Hypothalamus (tissue), 51 donors: ENCODE measurements at regions not wholly inside any gene's neighbourhood (a gene's known extent, or its start where the extent isn't known, plus 50 kb on each side); places are given as distances from the start of the nearest gene placed in this dataset.
A peak's percentile ranks its signal among the peaks of the same experiment; 100 is the strongest.

Source experiments
- DNase-seq, 51 donors: peaks; one replicate each; lab custom pipeline; 2025; lab: John Stamatoyannopoulos, UW

DNA sequence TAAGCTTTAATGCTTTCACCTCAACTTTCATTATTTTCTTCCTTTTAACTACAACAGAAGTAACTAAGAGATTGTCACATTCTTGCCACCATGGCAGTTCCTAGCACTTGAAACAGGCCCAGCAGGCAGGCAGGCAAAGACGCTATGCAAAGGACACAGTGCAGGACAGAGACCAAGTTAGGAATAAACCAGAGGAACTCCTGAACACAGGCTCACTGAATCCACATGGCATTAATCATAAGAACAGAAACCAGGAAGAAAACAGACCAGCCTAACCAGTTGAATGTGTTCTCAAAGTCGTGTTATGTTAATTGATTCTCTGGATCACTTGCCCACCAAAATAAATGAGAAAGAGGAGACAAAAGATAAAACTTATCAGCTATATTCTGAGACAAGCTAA, 397.6 kb downstream of the TBL1XR1 start:
- DNase-seq, result no peak

DNA sequence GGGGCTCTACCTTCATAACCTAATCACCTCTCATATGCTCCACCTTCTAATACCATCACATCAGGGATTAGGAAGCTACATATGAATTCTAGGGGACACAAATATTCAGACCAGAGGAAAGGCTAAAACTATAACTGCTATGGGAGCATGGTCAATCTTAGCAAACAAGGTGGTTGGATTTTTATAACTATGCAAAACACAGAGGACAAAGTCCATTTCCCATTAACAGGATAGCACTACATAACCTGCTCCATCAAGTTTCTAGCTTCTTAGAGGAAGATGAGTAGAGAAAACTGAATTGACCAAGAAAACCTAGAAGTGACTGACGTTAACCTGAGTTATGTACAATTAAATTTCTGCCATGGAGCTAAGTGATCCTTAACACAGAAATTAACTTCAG, 398.6 kb downstream of the TBL1XR1 start:
- DNase-seq, result no peak

DNA sequence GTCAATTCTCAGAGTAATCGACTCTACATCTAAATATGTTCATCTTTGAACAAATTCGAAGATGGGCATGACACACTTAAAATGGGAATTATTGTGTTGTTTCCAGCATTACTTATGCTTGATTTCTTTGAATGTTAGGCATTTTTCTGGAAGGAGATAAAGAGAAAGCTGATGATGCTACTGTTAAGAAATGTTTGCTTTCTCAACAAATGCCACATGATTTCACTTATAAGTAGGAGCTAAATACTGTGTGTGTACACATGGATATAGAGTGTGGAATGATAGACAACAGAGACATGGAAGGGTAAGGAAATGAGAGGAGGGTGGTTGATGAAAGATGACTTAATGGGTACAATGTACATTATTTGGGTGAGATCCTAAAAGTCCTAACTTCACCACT, 400.9 kb downstream of the TBL1XR1 start:
- DNase-seq, result no peak

DNA sequence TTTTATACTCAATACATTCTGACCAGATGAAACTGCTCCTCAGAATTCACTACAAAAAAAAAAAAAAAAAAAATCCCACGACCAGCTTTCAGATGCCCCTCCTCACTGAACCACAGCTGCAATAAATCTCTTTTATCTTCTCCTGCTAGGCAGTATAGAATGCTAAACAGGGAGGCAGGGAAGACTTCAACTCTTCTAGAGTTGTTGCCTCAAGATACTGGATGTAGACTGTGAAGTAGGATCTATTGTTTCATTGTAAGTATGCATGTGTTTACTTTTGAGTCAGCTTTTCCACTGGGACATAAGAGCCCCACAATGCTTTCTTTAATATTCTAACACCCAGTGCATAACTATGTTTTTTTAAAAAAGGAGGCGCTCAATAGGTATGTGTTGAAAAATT, 401.4 kb downstream of the TBL1XR1 start:
- DNase-seq, result no peak

GRCh38 chr3:176794406-176794805, 402.9 kb downstream of the TBL1XR1 start:
- no peak for DNase-seq

- DNase-seq, result no peak
Observed at GRCh38 chr3:176789947-176790346, 407.3 kb downstream of the TBL1XR1 start.

GRCh38 chr3:176789281-176789705, 408.0 kb downstream of the TBL1XR1 start:
- no peak for DNase-seq

GRCh38 chr3:176787506-176787905, 409.8 kb downstream of the TBL1XR1 start:
- DNase-seq, result no peak

DNA sequence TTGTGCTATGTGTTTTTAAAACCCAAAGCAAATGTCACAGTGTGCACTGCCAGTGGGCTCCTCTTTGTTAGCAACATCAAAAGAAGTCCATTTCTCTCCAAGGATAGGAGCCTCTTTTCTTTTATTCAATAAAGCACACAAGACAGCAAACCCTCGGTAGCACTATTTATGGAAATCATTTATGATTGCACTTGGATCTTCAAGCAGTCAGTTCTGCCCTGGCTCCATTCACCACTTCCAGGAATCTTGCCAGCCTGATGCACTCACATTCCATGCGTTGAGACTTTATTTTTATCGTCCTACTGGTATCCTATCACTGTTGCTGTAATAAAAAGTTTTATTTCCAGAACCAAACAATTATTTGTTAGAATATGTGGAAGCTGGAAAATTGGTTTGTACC, 412.1 kb downstream of the TBL1XR1 start:
- peak in 3 of 51 donors; percentile 0 to 1 (median 0) for DNase-seq

- DNase-seq, result no peak
Observed at GRCh38 chr3:176780766-176781165, 416.5 kb downstream of the TBL1XR1 start.

DNA sequence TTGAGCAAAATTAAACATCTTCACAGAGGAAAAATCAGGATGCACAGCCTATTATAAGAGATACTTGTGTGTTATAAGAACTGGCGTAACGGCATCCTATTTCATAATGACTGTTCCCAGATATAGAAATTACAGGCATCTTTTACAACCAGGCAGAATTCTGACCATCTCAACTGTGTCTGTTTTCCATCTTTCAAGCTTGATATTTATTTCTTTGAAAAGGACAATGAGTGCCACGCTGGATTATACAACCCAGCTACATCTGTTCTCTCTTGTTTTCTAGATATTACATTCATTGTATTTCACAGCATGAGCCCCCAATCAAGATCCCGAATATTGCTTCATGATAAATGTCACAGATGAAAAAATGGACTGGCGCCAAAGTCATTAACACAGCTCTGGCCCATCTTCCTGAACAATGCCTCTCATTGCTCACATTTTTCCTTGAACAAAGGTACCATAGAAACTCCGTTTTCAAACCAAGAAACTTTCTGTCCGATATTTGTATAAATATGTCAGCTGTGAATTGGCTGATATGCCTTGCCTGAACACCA, 420.6 kb downstream of the TBL1XR1 start:
- no peak for DNase-seq

- DNase-seq, result no peak
Observed at GRCh38 chr3:176769547-176770190, 427.6 kb downstream of the TBL1XR1 start.

DNA sequence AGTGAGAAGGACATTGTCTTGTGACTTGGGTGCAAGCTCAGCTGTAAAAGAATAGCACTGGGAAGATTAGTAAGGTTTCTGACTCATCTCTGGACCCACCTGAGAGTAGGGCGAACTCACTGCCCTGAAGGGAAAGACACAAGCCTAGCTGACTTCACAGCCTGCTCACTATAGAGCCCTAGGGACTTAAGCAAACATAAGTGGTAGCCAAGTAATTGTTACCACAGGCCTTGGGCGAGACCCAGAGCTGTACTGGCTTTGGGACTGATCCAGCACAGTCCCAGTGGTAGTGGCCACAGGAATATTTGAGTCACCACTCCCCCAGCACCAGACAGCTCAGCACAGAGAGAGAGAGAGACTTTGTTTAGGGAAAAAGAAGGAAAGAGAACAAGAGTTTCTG, 429.9 kb downstream of the TBL1XR1 start:
- no peak for DNase-seq

DNA sequence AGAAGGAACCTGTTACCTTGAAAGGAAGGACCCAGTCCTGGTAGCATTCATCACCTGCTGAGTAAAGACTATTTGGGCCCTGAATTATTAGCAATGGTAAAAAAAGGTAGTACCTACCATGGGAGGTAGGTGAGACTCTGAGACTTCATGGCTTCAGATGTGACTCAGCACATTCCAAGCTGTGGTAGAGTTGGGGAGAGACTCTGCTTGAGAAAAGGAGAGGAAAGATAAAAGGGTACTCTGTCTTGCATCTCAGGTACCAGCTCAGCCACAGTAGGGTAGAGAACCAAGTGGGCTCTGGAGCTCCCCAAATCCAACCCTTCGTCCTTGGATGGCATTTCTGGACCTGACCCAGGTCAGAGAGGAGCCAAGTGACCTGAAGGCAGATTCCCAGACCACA, 430.4 kb downstream of the TBL1XR1 start:
- no peak for DNase-seq

- DNase-seq, result no peak
Observed at GRCh38 chr3:176765382-176765900, 431.8 kb downstream of the TBL1XR1 start.

DNA sequence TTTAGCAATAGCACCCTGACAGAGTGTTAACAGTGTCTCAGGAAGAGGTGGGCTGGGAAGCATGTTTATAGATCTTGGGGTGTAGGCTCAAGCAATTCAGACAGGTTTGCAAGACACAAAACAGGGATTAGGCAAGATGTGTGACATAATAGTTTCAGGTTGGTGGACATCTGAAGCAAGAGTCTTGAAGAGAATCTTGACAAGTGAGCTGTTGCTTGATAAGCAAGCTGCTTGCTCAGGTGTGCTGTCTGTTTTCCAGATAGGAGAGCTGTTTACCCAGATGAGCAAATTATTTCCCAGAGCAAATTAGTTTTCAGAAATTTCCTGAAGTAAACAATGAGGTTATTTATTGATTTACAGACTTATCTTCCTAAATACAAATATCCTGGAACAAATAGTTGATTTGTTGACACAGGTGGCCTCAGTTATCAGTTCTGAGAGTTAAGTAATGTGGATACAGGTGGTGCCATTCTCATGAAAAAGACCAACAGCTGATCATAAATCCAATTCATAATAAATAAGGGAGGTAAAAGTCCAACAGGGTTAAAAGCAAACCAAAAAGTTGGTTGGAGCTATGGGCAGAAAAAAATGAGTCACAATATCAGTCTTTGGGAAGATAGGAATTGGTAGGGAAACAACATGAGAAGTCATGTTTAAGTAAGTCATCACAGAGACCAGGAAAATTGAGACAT, 437.3 kb downstream of the TBL1XR1 start:
- DNase-seq, result no peak

- DNase-seq, result no peak
Observed at GRCh38 chr3:176757429-176757828, 439.9 kb downstream of the TBL1XR1 start.

GRCh38 chr3:176755977-176756376, 441.3 kb downstream of the TBL1XR1 start:
- DNase-seq, result no peak

- DNase-seq, result no peak
Observed at GRCh38 chr3:176755552-176755951, 441.7 kb downstream of the TBL1XR1 start.

GRCh38 chr3:176741664-176742047, 455.6 kb downstream of the TBL1XR1 start:
- no peak for DNase-seq

- no peak for DNase-seq
Observed at GRCh38 chr3:176740906-176741663, 456.2 kb downstream of the TBL1XR1 start.
